ENCODE measurements at regions not wholly inside any gene's neighbourhood (a gene's known extent, or its start where the extent isn't known, plus 50 kb on each side); places are given as distances from the start of the nearest gene placed in this dataset.

DNA sequence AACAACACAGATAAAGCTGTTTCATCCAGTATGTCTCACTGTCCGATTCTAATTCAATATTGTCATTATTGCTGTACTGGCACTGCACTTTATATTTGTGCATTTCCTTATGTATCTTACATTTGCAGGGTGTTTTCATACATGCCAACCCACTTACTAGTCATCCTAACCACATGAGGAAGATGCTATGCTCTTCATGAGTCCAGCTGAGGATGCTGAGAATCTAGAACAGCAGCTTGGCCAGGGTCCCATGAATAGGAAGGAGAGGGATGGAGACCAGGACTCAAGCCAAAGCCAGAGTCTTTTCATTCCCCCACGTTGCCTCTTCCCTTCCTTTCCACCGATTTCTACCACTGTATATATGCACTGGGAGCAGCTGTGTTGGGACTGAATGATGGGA is 292.8 kb upstream of the KLF4 start:
- intact Hi-C loops (cut with micrococcal nuclease), result no loop called here
- no peak overlapping the region for H3K9ac ChIP-seq (ENCODE audit: low read length)
- H2AFZ ChIP-seq (ENCODE audit: low read length), result no peak overlapping the region
- BruUV-seq (replicated peaks), result no TSS peak
- H3K4me3 ChIP-seq (ENCODE audit: low read length), result no peak overlapping the region
- no peaks in the 10 kb centered on the region for H3K27me3 ChIP-seq (ENCODE audit: low read length)
- ATAC-seq (no peak), DNase-seq (no peak)
- no peaks in the 10 kb centered on the region for H3K9me2 ChIP-seq (replicated peaks; ENCODE audit: low read length)
- H3K27ac ChIP-seq (ENCODE audit: low read length), result no peak overlapping the region
- H3K79me2 ChIP-seq (ENCODE audit: low read length), result no peaks in the 10 kb centered on the region
- H4K20me1 ChIP-seq (ENCODE audit: low read length), result no peaks in the 10 kb centered on the region
- no peak overlapping the region for H3K4me2 ChIP-seq (ENCODE audit: low read length)
- no peaks in the 10 kb centered on the region for H3F3A ChIP-seq (ENCODE audit: low read length, unreplicated experiment)
- H3K9me3 ChIP-seq (ENCODE audit: low read length), result no peaks in the 10 kb centered on the region
- no peaks in the 10 kb centered on the region for H3K36me3 ChIP-seq (ENCODE audit: low read depth, low read length)
- CTCF ChIA-PET, result no interaction called here
- H3K4me1 ChIP-seq (ENCODE audit: insufficient read depth, low read length), result no peaks in the 10 kb centered on the region
- TF ChIP-seq EZH2 (IDR thresholded peaks at IDR 0.05; ENCODE audit: low read length, unreplicated experiment) (no peak), EZH2phosphoT487 (IDR thresholded peaks at IDR 0.05; ENCODE audit: borderline replicate concordance, low read length) (no peak)
- TF ChIP-seq, protein P1, sequence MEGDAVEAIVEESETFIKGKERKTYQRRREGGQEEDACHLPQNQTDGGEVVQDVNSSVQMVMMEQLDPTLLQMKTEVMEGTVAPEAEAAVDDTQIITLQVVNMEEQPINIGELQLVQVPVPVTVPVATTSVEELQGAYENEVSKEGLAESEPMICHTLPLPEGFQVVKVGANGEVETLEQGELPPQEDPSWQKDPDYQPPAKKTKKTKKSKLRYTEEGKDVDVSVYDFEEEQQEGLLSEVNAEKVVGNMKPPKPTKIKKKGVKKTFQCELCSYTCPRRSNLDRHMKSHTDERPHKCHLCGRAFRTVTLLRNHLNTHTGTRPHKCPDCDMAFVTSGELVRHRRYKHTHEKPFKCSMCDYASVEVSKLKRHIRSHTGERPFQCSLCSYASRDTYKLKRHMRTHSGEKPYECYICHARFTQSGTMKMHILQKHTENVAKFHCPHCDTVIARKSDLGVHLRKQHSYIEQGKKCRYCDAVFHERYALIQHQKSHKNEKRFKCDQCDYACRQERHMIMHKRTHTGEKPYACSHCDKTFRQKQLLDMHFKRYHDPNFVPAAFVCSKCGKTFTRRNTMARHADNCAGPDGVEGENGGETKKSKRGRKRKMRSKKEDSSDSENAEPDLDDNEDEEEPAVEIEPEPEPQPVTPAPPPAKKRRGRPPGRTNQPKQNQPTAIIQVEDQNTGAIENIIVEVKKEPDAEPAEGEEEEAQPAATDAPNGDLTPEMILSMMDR (conservative IDR thresholded peaks at IDR 0.05; ENCODE audit: low read depth, low read length), result no peak
- POLR2A ChIA-PET (ENCODE audit: unreplicated experiment), result no interaction called here

DNA sequence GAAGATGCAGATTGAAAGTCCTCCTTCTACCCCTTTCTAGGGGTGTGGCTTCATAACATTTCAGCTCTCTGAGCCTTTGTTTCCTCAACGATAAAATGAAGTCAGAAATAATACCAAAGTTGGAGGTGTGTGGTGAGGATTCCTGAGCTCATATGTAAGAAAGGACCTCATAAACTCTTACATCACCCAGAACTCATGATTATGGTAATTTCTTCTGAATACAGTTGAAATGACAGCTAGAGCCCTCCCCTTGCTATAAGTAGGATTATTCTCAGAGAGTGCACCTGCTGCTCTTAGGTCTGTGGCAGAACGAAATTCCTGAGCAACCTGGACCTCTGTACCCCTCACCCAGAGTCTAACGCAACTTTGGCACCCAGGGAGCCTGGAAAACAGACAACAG is 291.4 kb upstream of the KLF4 start:
- POLR2A ChIA-PET (ENCODE audit: unreplicated experiment), result no interaction called here
- TF ChIP-seq EZH2phosphoT487 (IDR thresholded peaks at IDR 0.05; ENCODE audit: borderline replicate concordance, low read length), result no peak
- TF ChIP-seq, protein P1 (conservative IDR thresholded peaks at IDR 0.05; ENCODE audit: low read depth, low read length), result no peak
- TF ChIP-seq EZH2 (IDR thresholded peaks at IDR 0.05; ENCODE audit: low read length, unreplicated experiment), result no peak
- H3F3A ChIP-seq (ENCODE audit: low read length, unreplicated experiment), result no peaks in the 10 kb centered on the region
- no peak overlapping the region for H3K4me3 ChIP-seq (ENCODE audit: low read length)
- H3K36me3 ChIP-seq (ENCODE audit: low read depth, low read length), result no peaks in the 10 kb centered on the region
- CTCF ChIA-PET, result no interaction called here
- intact Hi-C loops (cut with micrococcal nuclease), result no loop called here
- BruUV-seq (replicated peaks), result no TSS peak
- H3K4me1 ChIP-seq (ENCODE audit: insufficient read depth, low read length), result no peaks in the 10 kb centered on the region
- no peak overlapping the region for H3K4me2 ChIP-seq (ENCODE audit: low read length)
- H4K20me1 ChIP-seq (ENCODE audit: low read length), result no peaks in the 10 kb centered on the region
- H3K27me3 ChIP-seq (ENCODE audit: low read length), result no peaks in the 10 kb centered on the region
- DNase-seq (no peak), ATAC-seq (no peak)
- no peaks in the 10 kb centered on the region for H3K79me2 ChIP-seq (ENCODE audit: low read length)
- no peaks in the 10 kb centered on the region for H3K9me3 ChIP-seq (ENCODE audit: low read length)
- no peak overlapping the region for H2AFZ ChIP-seq (ENCODE audit: low read length)
- H3K9ac ChIP-seq (ENCODE audit: low read length), result no peak overlapping the region
- no peak overlapping the region for H3K27ac ChIP-seq (ENCODE audit: low read length)
- H3K9me2 ChIP-seq (replicated peaks; ENCODE audit: low read length), result no peaks in the 10 kb centered on the region

- H3K4me2 ChIP-seq (ENCODE audit: low read length), result no peak overlapping the region
- H3K9me3 ChIP-seq (ENCODE audit: low read length), result no peaks in the 10 kb centered on the region
- CTCF ChIA-PET, result no interaction called here
- ATAC-seq (no peak), DNase-seq (no peak)
- intact Hi-C loops (cut with micrococcal nuclease), result no loop called here
- H3K27ac ChIP-seq (ENCODE audit: low read length), result no peak overlapping the region
- no peak overlapping the region for H3K9ac ChIP-seq (ENCODE audit: low read length)
- no peak overlapping the region for H2AFZ ChIP-seq (ENCODE audit: low read length)
- H3K27me3 ChIP-seq (ENCODE audit: low read length), result no peaks in the 10 kb centered on the region
- POLR2A ChIA-PET (ENCODE audit: unreplicated experiment), result no interaction called here
- H4K20me1 ChIP-seq (ENCODE audit: low read length), result no peaks in the 10 kb centered on the region
- no peaks in the 10 kb centered on the region for H3K9me2 ChIP-seq (replicated peaks; ENCODE audit: low read length)
- H3F3A ChIP-seq (ENCODE audit: low read length, unreplicated experiment), result no peaks in the 10 kb centered on the region
- H3K36me3 ChIP-seq (ENCODE audit: low read depth, low read length), result no peaks in the 10 kb centered on the region
- no TSS peak for BruUV-seq (replicated peaks)
- H3K4me3 ChIP-seq (ENCODE audit: low read length), result no peak overlapping the region
- TF ChIP-seq, protein P1 (conservative IDR thresholded peaks at IDR 0.05; ENCODE audit: low read depth, low read length), result no peak
- TF ChIP-seq EZH2 (IDR thresholded peaks at IDR 0.05; ENCODE audit: low read length, unreplicated experiment) (no peak), EZH2phosphoT487 (IDR thresholded peaks at IDR 0.05; ENCODE audit: borderline replicate concordance, low read length) (no peak)
- H3K79me2 ChIP-seq (ENCODE audit: low read length), result no peaks in the 10 kb centered on the region
- no peaks in the 10 kb centered on the region for H3K4me1 ChIP-seq (ENCODE audit: insufficient read depth, low read length)
Observed at GRCh38 chr9:107779731-107780130, 290.2 kb upstream of the KLF4 start.
